ENCODE measurements at regions not wholly inside any gene's neighbourhood (a gene's known extent, or its start where the extent isn't known, plus 50 kb on each side); places are given as distances from the start of the nearest gene placed in this dataset.

GRCh38 chr2:16168506-16169264 lies 228.3 kb downstream of the MYCN start:
- no peaks in the 10 kb centered on the region for H3K27me3 Mint-ChIP-seq
- H3K4me1 Mint-ChIP-seq, result no peaks in the 10 kb centered on the region
- DNase-seq (no peak), ATAC-seq (ENCODE audit: low read depth) (no peak)
- no peaks in the 10 kb centered on the region for H3K36me3 Mint-ChIP-seq (ENCODE audit: low read depth)
- no peak overlapping the region for H3K27ac Mint-ChIP-seq
- no peak for TF ChIP-seq CTCF (IDR thresholded peaks at IDR 0.05)
- intact Hi-C loops (cut with micrococcal nuclease), result no loop called here
- H3K9me3 Mint-ChIP-seq, result no peaks in the 10 kb centered on the region
- CTCF ChIA-PET, result no interaction called here
- POLR2A ChIA-PET, result no interaction called here
- H3K4me3 Mint-ChIP-seq, result no peak overlapping the region

- no peak overlapping the region for H3K4me3 Mint-ChIP-seq
- intact Hi-C loops (cut with micrococcal nuclease), result no loop called here
- DNase-seq (no peak), ATAC-seq (ENCODE audit: low read depth) (no peak)
- no peaks in the 10 kb centered on the region for H3K9me3 Mint-ChIP-seq
- no peak for TF ChIP-seq CTCF (IDR thresholded peaks at IDR 0.05)
- ChIA-PET CTCF (no interaction called here), POLR2A (no interaction called here)
- H3K36me3 Mint-ChIP-seq (ENCODE audit: low read depth), result no peaks in the 10 kb centered on the region
- no peaks in the 10 kb centered on the region for H3K4me1 Mint-ChIP-seq
- no peaks in the 10 kb centered on the region for H3K27me3 Mint-ChIP-seq
- no peak overlapping the region for H3K27ac Mint-ChIP-seq
Measured at GRCh38 chr2:16167870-16168426, 227.6 kb downstream of the MYCN start.

GRCh38 chr2:16167451-16167861 lies 227.1 kb downstream of the MYCN start:
- DNase-seq (no peak), ATAC-seq (ENCODE audit: low read depth) (no peak)
- Mint-ChIP-seq H3K4me1 (no peaks in the 10 kb centered on the region), H3K9me3 (no peaks in the 10 kb centered on the region), H3K36me3 (ENCODE audit: low read depth) (no peaks in the 10 kb centered on the region), H3K27ac (no peak overlapping the region), H3K4me3 (no peak overlapping the region), H3K27me3 (no peaks in the 10 kb centered on the region)
- no peak for TF ChIP-seq CTCF (IDR thresholded peaks at IDR 0.05)
- POLR2A ChIA-PET, result no interaction called here
- intact Hi-C loops (cut with micrococcal nuclease), result no loop called here
- CTCF ChIA-PET, result no interaction called here

GRCh38 chr2:16166327-16166981 lies 226.1 kb downstream of the MYCN start:
- CTCF ChIA-PET, result no interaction called here
- no peaks in the 10 kb centered on the region for H3K36me3 Mint-ChIP-seq (ENCODE audit: low read depth)
- ATAC-seq (ENCODE audit: low read depth), result no peak
- no peaks in the 10 kb centered on the region for H3K9me3 Mint-ChIP-seq
- no peak for TF ChIP-seq CTCF (IDR thresholded peaks at IDR 0.05)
- H3K4me1 Mint-ChIP-seq, result no peaks in the 10 kb centered on the region
- no peak for DNase-seq
- H3K27me3 Mint-ChIP-seq, result no peaks in the 10 kb centered on the region
- H3K27ac Mint-ChIP-seq, result no peak overlapping the region
- no peak overlapping the region for H3K4me3 Mint-ChIP-seq
- POLR2A ChIA-PET, result no interaction called here
- intact Hi-C loops (cut with micrococcal nuclease), result no loop called here

GRCh38 chr2:16165518-16166326 lies 225.4 kb downstream of the MYCN start:
- no peaks in the 10 kb centered on the region for H3K27me3 Mint-ChIP-seq
- H3K9me3 Mint-ChIP-seq, result no peaks in the 10 kb centered on the region
- POLR2A ChIA-PET, result no interaction called here
- CTCF ChIA-PET, result no interaction called here
- TF ChIP-seq CTCF (IDR thresholded peaks at IDR 0.05), result no peak
- H3K36me3 Mint-ChIP-seq (ENCODE audit: low read depth), result no peaks in the 10 kb centered on the region
- no peaks in the 10 kb centered on the region for H3K4me1 Mint-ChIP-seq
- no peak for DNase-seq
- no peak overlapping the region for H3K4me3 Mint-ChIP-seq
- no peak overlapping the region for H3K27ac Mint-ChIP-seq
- intact Hi-C loops (cut with micrococcal nuclease), result no loop called here
- no peak for ATAC-seq (ENCODE audit: low read depth)

Measured in activated B cell treated with CpG ODN at 0.5 μM for 24 hours (primary cell).